CD4-positive, alpha-beta T cell (primary cell): ENCODE measurements at regions not wholly inside any gene's neighbourhood (a gene's known extent, or its start where the extent isn't known, plus 50 kb on each side); places are given as distances from the start of the nearest gene placed in this dataset.

ENCODE experiments used
- ATAC-seq: fragments of 200-7000 bp; cut with Tn5 transposase; one replicate; pipeline ENCODE4 v1.10.0; 2022; ENCODE audit warnings: mild to moderate bottlenecking; ENCODE audit not compliant: poor library complexity
- CTCF ChIA-PET: fragments of 350-600 bp; sonication (Branson Sonifier 250); formaldehyde crosslinking; loops from one replicate; lab custom pipeline; 2021; ENCODE audit warnings: antibody characterized with exemption, inconsistent platforms; lab: Charles Lee
- POLR2A ChIA-PET: fragments of 350-600 bp; sonication (Branson Sonifier 250); formaldehyde crosslinking; loops from one replicate; lab custom pipeline; 2021; ENCODE audit warnings: antibody characterized with exemption, inconsistent platforms; lab: Charles Lee
- DNase-seq, 14 experiments: peaks; one replicate each; pipeline ENCODE4 v3.0.0-alpha.2; 2013 to 2020; ENCODE audit warnings: mixed read lengths in 2 of 14
- H3K27ac ChIP-seq, 2 donors: one replicate each; pipeline versions ENCODE4 v1.5.1 to v1.7.0; 2013; ENCODE audit warnings: low read length in 2 of 2, low read depth in 1 of 2, mild to moderate bottlenecking in 1 of 2
- H3K27me3 ChIP-seq, 2 experiments: 1 replicate in 1 of 2; 2 replicates in 1 of 2; pipeline versions ENCODE4 v1.6.1 to v1.7.0; 2013; ENCODE audit warnings: low read length in 2 of 2, control low read depth in 1 of 2, mild to moderate bottlenecking in 1 of 2, moderate library complexity in 1 of 2; ENCODE audit not compliant: insufficient read depth in 2 of 2, control insufficient read depth in 1 of 2
- H3K36me3 ChIP-seq: one replicate; pipeline ENCODE4 v1.6.1; 2013; ENCODE audit warnings: low read length, control low read depth; ENCODE audit not compliant: insufficient read depth
- H3K4me1 ChIP-seq: one replicate; pipeline ENCODE4 v1.6.1; 2013; ENCODE audit warnings: low read length, control low read depth; ENCODE audit not compliant: insufficient read depth
- H3K4me3 ChIP-seq: one replicate; pipeline ENCODE4 v1.5.1; 2013; ENCODE audit warnings: mild to moderate bottlenecking, low read length, moderate library complexity
- H3K9me3 ChIP-seq, 2 experiments: 1 replicate in 1 of 2; 2 replicates in 1 of 2; pipeline versions ENCODE4 v1.6.1 to v1.7.0; 2013; ENCODE audit warnings: low read length in 2 of 2, mild to moderate bottlenecking in 2 of 2, control low read depth in 1 of 2, moderate library complexity in 1 of 2; ENCODE audit not compliant: control insufficient read depth in 1 of 2, insufficient read depth in 1 of 2
- H3K27ac Mint-ChIP-seq: one replicate; pipeline ENCODE4 v1.8.0; 2020; ENCODE audit warnings: mixed read lengths
- H3K27me3 Mint-ChIP-seq: one replicate; pipeline ENCODE4 v1.8.0; 2021; ENCODE audit warnings: mixed read lengths
- H3K36me3 Mint-ChIP-seq: one replicate; pipeline ENCODE4 v1.8.0; 2021; ENCODE audit warnings: low read depth, mixed read lengths
- H3K4me1 Mint-ChIP-seq: one replicate; pipeline ENCODE4 v1.8.0; 2021; ENCODE audit warnings: low read depth, mixed read lengths
- H3K4me3 Mint-ChIP-seq: one replicate; pipeline ENCODE4 v1.8.0; 2020; ENCODE audit warnings: mild to moderate bottlenecking, mixed read lengths
- H3K9me3 Mint-ChIP-seq: one replicate; pipeline ENCODE4 v1.8.0; 2020; ENCODE audit warnings: mixed read lengths
- intact Hi-C, 2 experiments: fragments of 100-400 bp; cut with DNase I in 1 of 2; cut with micrococcal nuclease in 1 of 2; formaldehyde crosslinking; loops; one replicate each; pipeline versions ENCODE4 v1.15.1 to v1.9.0; 2023 to 2025; cut with DNase I, micrococcal nuclease
- TF ChIP-seq, protein P1 (sequence below): fragments of 200-600 bp; IDR thresholded peaks from one replicate; pipeline ENCODE4 v1.8.0; 2022; ENCODE audit warnings: antibody characterized with exemption, mild to moderate bottlenecking

DNA sequence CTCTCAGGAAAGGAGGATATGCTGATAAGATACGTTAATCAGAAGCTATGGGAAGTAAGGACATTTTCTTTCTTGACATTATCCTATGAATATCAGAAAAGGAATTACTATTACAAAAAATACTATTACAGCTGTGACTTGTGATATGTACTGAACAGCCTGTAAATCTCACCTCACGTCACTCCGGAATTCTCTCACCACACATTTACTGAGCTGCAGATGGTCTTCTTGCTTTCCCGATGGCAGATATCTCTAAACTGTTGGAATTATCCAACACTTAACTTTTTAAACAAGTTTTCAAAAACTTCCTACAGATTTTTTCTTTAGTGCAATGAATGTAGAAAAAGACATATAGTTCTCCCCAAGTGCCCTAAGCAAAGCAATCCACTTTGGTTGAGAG, 313.4 kb downstream of the GPR37 start:
- Histone ChIP-seq H3K4me3 (no peak overlapping the region), H3K36me3 (no peaks in the 10 kb centered on the region), H3K4me1 (no peaks in the 10 kb centered on the region), H3K27ac (no peak overlapping the region), H3K9me3 (no peaks in the 10 kb centered on the region), H3K27me3 (no peaks in the 10 kb centered on the region)
- ChIA-PET POLR2A (no interaction called here), CTCF (no interaction called here)
- intact Hi-C loops = no loop called here
- no peak for DNase-seq
- no peak for ATAC-seq
- Mint-ChIP-seq H3K27me3 (no peaks in the 10 kb centered on the region), H3K9me3 (peaks cover 4% of the 10 kb centered on the region), H3K36me3 (no peaks in the 10 kb centered on the region), H3K4me3 (no peak overlapping the region), H3K4me1 (no peaks in the 10 kb centered on the region), H3K27ac (no peak overlapping the region)
- TF ChIP-seq, protein P1, sequence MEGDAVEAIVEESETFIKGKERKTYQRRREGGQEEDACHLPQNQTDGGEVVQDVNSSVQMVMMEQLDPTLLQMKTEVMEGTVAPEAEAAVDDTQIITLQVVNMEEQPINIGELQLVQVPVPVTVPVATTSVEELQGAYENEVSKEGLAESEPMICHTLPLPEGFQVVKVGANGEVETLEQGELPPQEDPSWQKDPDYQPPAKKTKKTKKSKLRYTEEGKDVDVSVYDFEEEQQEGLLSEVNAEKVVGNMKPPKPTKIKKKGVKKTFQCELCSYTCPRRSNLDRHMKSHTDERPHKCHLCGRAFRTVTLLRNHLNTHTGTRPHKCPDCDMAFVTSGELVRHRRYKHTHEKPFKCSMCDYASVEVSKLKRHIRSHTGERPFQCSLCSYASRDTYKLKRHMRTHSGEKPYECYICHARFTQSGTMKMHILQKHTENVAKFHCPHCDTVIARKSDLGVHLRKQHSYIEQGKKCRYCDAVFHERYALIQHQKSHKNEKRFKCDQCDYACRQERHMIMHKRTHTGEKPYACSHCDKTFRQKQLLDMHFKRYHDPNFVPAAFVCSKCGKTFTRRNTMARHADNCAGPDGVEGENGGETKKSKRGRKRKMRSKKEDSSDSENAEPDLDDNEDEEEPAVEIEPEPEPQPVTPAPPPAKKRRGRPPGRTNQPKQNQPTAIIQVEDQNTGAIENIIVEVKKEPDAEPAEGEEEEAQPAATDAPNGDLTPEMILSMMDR = no peak

DNA sequence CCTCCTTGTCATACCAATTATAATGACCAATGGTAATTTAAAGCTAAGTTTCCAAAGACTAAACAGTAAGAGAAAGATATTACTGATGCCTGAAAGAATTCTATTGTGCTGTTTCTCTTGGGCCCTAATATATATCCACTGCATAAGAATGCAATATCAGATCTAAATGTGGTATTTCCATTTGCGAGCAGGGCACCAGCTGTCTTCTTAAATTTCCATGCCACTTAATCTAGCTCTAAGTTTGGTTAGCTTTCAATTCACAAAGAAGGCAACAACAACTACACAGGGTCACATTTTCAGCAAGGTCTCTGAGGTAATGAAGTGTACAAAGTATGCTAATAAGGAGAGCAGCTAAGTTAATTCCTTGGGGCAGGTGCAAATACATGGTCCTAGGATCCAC, 315.7 kb downstream of the GPR37 start:
- no peaks in the 10 kb centered on the region for H3K4me1 ChIP-seq
- no peak overlapping the region for H3K27ac ChIP-seq
- DNase-seq (no peak), ATAC-seq (no peak)
- TF ChIP-seq, protein P1 = no peak
- no peak overlapping the region for H3K4me3 ChIP-seq
- H3K36me3 ChIP-seq = no peaks in the 10 kb centered on the region
- ChIA-PET POLR2A (no interaction called here), CTCF (no interaction called here)
- Mint-ChIP-seq H3K27ac (no peak overlapping the region), H3K4me3 (no peak overlapping the region), H3K4me1 (no peaks in the 10 kb centered on the region), H3K9me3 (peaks cover 4% of the 10 kb centered on the region), H3K36me3 (no peaks in the 10 kb centered on the region), H3K27me3 (no peaks in the 10 kb centered on the region)
- intact Hi-C loops = no loop called here
- no peaks in the 10 kb centered on the region for H3K27me3 ChIP-seq
- no peaks in the 10 kb centered on the region for H3K9me3 ChIP-seq

DNA sequence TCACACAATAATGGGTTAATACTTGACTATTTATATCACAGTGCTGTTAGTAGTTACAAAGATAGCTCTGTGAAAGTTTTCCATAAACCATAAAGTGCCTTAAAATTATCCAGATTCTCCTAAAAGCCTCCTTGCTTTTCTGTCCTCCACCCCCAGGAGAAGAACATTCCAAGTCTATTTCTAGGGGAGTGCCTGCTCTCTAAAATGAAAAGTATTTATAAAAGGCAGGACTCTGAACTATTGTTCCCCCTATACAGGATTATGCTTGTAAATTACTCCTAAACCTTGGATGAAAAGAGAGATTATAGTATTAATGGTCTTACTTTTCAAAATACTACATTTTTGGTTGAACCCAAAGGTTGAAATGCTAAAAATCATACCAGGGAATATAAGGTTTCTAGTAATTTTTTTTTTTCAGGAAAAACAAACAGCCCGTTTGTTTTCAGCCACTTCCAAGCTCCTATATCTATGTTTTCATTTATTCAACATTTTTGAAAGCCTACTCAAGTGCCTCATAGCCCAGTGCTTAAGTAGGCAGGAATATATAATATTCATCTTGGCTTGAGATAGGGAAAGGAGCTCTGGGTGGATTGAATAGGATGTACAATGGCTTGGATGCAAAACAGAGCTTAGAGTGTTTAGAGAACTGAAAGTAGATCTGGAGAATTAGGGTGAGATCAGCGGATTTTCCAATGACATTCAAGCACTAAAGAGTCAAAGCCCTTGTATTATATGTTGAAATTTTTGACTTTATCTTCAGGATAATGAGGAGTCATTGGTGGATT, 320.7 kb downstream of the GPR37 start:
- H3K27ac Mint-ChIP-seq = no peak overlapping the region
- H3K36me3 Mint-ChIP-seq = no peaks in the 10 kb centered on the region
- H3K4me3 Mint-ChIP-seq = no peak overlapping the region
- Histone ChIP-seq H3K4me3 (no peak overlapping the region), H3K27ac (no peak overlapping the region), H3K9me3 (no peaks in the 10 kb centered on the region), H3K4me1 (no peaks in the 10 kb centered on the region), H3K27me3 (no peaks in the 10 kb centered on the region), H3K36me3 (no peaks in the 10 kb centered on the region)
- intact Hi-C loops = no loop called here
- ChIA-PET CTCF (no interaction called here), POLR2A (no interaction called here)
- TF ChIP-seq, protein P1 = no peak
- peaks cover 2% of the 10 kb centered on the region for H3K9me3 Mint-ChIP-seq
- ATAC-seq = no peak
- no peaks in the 10 kb centered on the region for H3K27me3 Mint-ChIP-seq
- no peaks in the 10 kb centered on the region for H3K4me1 Mint-ChIP-seq
- no peak for DNase-seq
